Activated CD4-positive, alpha-beta T cell treated with anti-CD3 and anti-CD28 coated beads, Interleukin-2, amount 50 U/mL, for 48 hours (primary cell): ENCODE measurements at regions not wholly inside any gene's neighbourhood (a gene's known extent, or its start where the extent isn't known, plus 50 kb on each side); places are given as distances from the start of the nearest gene placed in this dataset.

Experiments
- DNase-seq, 2 experiments: peaks; one replicate each; pipeline ENCODE4 v3.0.0-alpha.2; 2020

DNA sequence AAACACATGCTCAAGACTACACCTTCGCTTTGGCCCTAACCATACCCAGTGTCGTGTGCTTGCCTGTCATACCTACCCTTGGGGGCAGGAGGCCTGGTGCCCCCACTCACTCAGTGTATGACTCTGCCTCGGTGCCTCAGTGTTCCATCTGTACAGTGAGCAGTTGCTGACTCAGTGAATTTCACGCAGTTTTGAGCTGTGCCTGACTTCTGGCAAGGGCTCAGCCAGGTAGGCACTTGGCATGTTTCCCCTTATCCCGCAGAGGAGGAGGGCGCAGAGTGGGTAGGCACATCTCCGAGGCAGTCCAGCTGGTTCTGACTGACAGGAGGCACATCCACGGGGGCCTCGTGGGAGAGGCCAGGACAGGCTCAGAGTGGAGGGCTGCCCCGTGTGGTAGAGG is 148.9 kb upstream of the CIBAR2 start:
- DNase-seq, result no peak

DNA sequence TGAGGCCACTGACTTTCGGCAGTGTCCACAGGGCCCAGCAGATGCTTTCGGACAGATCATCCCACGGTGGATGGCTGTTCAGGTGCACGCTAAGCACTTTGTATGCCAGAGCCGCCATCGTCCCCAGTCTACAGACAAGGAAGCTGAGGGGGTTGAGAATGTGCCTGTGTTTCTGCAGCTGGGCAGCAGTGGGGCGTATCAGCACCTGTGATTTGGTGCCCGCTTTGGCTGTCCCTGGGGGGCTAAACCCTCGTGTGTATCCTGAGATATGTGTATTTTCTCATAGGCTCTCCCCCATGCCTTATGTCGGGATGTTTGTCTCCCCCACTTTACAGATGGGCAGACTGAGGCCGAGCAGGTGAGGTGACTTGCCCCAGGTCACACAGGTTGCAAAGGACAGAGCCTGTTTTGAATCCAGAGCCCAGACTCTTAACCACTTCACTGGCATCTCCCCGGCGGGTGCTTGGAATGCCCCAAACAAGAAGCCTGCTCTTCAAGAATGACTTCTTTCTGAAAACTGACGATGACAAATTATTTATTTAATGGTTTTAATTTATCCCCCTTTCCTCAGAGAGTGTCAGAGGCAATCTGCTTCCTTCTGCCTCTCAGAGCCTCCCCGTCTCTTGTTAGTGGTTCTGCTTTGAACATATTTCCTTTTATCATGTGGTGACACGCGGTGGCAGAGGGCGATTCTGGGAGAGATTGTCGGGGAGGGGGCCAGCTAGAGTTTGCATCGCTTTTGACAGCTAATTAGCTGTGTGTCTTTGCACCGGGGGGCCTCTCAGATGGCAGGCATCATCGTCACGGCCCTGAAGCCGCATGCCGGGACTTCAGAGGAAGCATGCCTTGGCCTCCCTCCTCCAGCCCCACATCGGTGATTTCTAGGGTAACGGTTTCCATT is 149.6 kb upstream of the CIBAR2 start:
- no peak for DNase-seq

DNA sequence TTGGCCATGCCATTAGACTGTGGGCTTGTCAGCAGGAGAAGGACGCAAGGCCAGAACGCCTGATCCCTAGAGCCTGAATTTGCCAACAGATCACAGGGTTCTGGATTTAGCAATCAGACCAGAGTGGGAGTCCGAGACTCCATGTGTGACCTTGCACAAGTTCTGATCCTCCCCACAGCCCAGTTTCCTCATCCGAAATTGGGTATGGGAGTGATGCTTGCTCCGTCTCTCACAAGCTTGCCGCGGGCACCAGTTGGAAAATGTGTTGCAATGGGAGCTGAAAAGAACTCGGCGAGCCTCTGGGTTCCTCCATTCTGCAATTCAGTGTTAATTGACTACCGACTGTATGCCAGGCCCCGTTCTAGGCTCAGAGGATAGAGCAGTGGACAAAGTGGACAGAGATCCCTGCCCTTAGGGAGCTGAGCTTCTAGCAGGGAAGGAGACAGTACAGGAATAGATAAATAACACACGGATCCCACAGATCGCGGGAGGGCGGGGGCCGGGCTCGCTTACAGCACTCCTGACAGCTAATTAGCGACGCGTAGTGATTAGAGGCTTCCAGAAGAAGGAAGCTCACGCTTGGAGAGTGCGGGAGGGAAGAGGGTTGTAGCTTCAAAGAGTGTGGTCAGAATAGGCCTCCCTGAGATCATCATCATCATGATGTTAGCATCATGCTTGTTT is 150.4 kb upstream of the CIBAR2 start:
- no peak for DNase-seq

DNA sequence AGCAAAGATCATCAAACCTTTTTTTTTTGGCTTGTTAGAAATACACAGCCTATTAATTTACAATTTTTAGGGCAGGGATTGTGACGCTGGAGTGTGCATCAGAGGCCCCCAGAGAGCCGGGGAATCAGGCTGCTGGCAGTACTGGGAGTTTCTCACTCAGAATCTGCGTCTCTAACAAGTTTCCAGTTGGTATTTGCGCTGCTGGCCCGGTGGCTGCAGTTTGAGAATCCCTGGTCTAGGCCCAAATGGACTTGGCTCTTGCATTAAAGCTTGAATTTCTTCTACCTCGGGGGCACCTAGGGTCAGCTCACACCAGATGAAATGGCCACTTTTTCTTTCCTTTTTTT is 150.9 kb upstream of the CIBAR2 start:
- no peak for DNase-seq

DNA sequence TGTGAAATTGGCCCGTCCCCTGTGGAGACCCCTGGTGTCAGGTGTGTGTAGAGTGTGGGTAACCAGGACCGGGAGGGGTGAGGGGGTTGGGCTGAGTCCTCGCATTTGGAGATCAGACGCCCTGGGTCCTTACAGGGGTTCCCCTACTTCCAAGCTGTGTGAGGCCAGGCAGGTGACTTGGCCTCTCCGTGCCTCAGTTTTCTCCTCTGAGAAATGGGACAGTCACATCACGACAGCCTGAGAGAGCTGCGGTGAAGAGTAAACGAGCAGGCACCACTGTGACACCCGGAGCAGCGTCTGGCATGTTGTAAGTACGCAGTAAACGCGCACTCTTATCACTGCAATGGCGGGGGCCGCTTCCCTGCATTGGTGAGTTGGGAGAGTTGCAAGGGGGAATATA is 152.5 kb upstream of the CIBAR2 start:
- no peak for DNase-seq

GRCh38 chr16:85265161-85265784 is 153.0 kb upstream of the CIBAR2 start:
- DNase-seq, result no peak

DNA sequence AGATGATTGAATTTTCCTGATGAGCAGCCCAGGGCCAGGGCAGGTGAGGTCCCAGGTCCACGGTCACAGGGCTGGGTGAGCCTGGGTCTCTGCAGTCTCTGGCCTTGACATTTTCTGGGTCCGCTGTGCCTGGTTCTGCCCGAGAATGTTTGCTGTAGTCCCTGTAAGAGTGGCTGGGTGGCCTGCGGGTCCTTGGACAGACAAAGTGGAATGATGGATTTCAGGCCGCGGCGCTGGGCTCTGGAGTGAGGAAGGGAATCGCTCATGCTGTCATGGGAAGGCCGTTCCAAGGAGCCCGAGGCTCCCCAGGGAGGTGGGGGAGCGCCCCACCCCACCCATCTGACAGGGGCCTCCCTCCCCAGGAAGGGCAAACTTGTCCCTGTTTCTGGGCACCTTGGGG is 153.5 kb upstream of the CIBAR2 start:
- no peak for DNase-seq

- DNase-seq, result no peak
Measured at GRCh38 chr16:85266857-85267256, 154.6 kb upstream of the CIBAR2 start.

DNA sequence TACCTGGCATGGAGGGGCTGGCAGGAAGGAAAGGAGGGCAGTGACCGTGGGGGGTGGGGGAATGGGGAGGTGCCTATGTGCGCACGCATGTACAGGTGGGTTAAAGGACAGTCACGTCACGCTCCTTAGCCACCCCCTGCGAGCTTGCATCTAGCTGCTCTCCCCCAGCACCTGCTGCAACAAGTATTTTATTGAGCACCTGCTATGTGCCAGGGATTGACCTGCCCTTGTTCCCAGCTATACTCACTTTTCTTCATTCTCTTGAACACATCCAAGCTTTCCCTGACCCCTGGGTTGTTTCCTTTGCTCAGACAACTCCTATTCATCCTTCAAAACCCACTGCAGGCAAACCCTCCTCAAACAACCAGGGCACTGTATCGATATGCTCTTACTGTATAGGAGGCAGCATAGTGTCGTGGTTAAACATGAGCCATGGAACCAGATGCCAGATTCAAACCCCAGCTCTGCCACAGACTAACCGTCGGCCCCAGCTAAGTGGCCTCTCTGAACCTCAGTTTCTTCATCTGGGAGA is 155.2 kb upstream of the CIBAR2 start:
- DNase-seq, result no peak

GRCh38 chr16:85269165-85269564 is 156.9 kb upstream of the CIBAR2 start:
- no peak for DNase-seq

DNA sequence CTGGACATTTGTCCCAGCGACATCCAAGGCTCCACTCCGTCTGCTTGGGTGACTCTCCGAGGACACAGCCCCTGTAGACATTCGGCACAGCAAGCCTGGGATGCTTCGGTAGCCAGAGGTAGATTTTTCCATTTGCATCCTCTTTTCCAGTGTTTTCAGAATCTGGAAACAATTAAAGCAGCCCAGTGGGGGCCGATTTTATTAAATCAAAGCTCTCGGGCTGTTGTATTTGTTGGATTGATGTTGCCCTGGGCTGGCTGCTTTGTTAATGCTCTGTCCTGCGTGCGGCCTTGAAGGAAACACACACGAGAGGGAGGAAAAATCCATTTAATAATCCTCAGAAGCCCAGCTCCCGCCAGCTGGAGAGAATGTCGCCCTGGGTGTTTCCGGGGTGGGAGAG is 158.1 kb upstream of the CIBAR2 start:
- DNase-seq, result no peak

DNA sequence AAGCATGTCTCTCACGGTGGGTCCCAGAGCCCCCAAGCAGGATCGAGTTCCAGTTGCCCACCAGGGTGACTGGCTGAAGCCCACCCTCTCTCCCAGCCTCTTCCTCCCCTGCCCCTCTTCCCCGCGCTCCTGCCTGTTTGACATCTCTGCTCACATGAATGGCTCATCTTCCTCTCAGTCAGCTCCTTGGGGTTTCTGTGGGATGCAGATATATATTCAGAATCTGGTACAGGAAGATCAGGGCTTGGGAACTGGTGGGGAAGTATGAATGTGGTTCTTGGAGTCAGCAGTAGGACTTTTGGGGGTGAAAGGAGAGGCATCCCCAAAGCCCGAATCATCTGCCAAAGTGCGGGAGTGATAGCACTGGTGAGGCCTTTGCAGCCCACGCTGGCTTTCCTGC is 158.9 kb upstream of the CIBAR2 start:
- no peak for DNase-seq

DNA sequence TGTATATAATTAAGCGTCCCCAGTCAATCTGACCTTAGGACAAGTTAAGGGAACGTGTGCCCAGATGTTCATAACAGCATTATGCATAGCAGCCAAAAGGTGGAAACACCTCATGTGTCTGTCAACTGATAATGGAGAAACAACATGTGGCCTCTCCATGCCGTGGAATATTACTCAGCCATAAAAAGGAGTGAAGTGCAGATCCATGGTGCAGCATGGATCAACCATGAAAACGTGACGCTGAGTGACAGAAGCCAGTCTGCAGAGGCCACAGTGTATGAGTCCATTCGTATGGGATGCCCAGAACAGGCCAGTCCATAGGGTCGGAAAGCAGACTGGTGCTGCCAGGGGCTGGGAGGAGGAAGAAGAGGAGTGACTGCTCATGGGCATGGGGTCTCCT is 161.0 kb upstream of the CIBAR2 start:
- no peak for DNase-seq

GRCh38 chr16:85274501-85274900 is 162.2 kb upstream of the CIBAR2 start:
- DNase-seq, result no peak

DNA sequence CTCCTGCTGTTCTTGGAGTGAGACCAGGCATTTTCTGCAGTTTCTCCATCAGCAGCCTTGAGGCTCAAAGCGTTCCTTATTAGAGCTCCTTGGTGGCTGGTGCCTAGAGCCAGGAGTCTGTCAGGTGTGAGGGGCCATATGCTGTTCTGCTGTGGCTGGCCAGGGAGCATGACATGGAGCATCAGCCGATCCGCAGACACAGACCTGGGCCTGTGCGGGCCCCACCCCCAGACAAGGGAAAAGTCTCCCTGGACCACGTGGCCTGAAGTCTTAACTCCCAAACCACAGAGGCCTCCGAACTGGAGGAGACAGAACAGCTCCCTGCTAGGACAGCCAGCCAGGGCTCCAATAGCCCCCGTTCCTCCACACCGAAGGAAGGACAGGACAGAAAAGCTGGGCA is 162.7 kb upstream of the CIBAR2 start:
- DNase-seq, result no peak

DNA sequence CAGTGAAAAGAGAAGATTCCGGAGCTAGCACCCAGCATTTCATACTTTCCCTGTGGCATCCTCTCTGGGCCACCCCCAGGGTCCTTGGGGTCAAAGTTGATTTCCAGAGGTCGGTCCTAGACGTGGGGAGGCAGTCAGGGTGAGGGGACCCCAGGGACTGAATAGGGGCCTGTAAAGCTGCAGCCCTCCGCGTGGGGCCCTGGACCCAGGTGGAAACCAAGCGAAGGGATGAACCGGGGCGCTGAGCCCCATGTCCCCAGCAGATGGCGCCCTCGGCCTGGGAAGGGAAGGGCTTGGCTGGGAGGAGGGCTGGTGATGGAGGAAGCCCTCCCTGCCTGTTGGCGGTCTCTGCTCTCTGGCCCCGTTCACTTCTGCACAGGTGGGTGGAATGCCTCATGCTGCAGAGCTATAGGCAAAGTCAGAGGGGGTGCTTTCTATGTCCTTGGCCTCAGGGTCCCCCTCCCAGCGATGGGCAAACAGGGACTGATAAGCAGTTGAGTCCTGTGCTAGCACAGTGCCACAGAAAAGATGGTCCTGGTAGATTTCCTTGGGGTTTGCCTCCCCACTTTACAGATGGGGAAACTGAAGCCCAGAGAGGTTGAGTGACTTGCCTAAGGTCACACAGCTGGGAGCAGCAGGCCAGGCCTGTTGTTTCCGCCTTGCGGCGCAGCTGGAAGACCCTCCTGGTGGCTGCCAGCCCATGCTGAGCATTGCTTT is 163.4 kb upstream of the CIBAR2 start:
- DNase-seq, result peak; percentile 73 to 78

GRCh38 chr16:85276258-85276657 is 164.0 kb upstream of the CIBAR2 start:
- DNase-seq, result no peak

DNA sequence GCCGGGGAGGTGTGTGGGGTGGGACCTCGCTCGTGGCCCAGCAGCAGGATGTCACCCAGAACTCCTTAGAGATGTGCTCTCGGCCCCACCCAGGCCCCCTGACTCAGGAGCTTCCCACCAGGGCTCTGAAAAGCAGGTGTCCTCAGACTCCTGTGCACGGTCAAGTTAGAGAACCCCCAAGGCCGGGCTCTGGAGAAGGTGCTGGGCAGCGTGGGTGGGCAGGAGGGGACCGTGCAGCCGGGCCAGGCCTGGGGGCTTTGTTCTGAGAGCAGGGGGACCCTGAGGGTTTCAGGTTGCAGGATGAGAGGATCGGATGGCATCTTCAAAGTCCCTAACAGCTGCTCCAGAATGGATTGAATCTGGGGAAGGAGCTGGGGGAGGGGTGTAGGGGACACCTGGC is 164.4 kb upstream of the CIBAR2 start:
- no peak for DNase-seq

DNA sequence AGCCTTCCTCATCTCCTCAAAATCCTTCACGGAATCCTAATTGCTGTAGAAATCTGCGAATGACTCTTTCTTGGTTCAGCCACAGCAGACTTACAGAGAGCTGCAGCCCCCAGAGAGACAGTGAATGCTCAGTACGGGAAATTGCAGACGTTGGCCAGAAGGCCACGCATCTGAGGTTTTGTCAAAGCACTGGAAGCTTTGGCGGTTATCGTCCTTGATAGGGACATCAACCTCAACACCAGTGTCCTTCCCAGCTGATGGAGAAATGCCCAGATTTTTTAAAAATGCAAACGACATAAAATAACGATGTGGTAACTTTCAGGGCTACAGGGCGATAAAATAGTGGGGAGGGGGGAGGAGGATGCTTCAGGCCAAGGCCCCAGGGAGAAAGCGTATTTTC is 166.6 kb upstream of the CIBAR2 start:
- DNase-seq, result no peak

DNA sequence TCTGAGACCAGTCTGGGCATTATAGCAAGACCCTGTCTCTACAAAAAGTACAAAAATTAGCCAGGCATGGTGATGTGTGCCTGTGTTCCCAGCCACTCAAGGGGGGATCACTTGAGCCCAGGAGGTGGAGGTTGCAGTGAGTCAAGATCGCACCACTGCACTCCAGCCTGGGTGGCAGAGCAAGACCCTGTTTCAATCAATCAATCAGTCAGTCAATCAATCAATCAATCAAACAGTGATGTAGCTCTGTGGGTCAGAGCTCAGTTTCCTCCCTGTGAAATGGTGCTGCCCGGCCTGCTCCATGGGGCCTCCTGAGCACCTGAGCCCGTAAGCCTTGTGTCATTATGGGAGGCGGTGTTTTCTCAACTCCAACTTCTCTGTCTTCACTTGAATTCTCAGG is 167.1 kb upstream of the CIBAR2 start:
- DNase-seq, result no peak

GRCh38 chr16:85279825-85280545 is 167.7 kb upstream of the CIBAR2 start:
- no peak for DNase-seq

GRCh38 chr16:85281181-85281580 is 168.9 kb upstream of the CIBAR2 start:
- DNase-seq, result no peak

GRCh38 chr16:85282842-85283241 is 170.6 kb upstream of the CIBAR2 start:
- no peak for DNase-seq
